OCI-LY7 (cell line): ENCODE measurements at regions not wholly inside any gene's neighbourhood (a gene's known extent, or its start where the extent isn't known, plus 50 kb on each side); places are given as distances from the start of the nearest gene placed in this dataset.

Experiments
- EZH2phosphoT487 ChIP-seq: fragments of 200-600 bp; sonication (generic); IDR thresholded peaks from 2 replicates; pipeline ENCODE4 v1.6.1; 2018; ENCODE audit warnings: low read depth, borderline replicate concordance, mild to moderate bottlenecking, mixed run types, antibody characterized with exemption, low read length, moderate library complexity, mixed read lengths
- TF ChIP-seq, protein P1 (sequence below): fragments of 200-600 bp; sonication (generic); conservative IDR thresholded peaks from 2 replicates; pipeline ENCODE4 v1.5.1; 2014; ENCODE audit warnings: mild to moderate bottlenecking, antibody characterized with exemption, low read length, moderate library complexity, mixed read lengths

DNA sequence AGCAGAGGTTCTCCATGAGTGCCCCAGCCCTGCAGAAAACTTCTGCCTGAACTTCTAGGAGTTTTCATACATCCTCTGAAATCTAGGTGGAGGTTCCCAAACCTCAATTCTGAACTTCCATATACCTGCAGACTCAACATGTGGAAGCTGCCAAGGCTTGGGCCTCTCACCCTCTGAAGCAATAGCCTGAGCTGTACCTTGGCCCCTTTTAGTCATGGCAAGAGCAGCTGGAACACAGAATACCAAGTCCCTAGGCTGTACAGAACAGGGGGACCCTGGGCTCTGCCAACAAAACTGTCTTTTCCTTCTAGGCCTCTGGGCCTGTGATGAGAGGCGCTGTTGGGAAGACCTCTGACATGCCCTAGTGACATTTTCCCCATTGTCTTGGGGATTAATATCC is 494.3 kb upstream of the FOXG1 start:
- TF ChIP-seq, protein P1, sequence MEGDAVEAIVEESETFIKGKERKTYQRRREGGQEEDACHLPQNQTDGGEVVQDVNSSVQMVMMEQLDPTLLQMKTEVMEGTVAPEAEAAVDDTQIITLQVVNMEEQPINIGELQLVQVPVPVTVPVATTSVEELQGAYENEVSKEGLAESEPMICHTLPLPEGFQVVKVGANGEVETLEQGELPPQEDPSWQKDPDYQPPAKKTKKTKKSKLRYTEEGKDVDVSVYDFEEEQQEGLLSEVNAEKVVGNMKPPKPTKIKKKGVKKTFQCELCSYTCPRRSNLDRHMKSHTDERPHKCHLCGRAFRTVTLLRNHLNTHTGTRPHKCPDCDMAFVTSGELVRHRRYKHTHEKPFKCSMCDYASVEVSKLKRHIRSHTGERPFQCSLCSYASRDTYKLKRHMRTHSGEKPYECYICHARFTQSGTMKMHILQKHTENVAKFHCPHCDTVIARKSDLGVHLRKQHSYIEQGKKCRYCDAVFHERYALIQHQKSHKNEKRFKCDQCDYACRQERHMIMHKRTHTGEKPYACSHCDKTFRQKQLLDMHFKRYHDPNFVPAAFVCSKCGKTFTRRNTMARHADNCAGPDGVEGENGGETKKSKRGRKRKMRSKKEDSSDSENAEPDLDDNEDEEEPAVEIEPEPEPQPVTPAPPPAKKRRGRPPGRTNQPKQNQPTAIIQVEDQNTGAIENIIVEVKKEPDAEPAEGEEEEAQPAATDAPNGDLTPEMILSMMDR, result no peak
- no peak for TF ChIP-seq EZH2phosphoT487
